Gastroesophageal sphincter (tissue), 3 donors: ENCODE measurements at regions not wholly inside any gene's neighbourhood (a gene's known extent, or its start where the extent isn't known, plus 50 kb on each side); places are given as distances from the start of the nearest gene placed in this dataset.

Experiments
- EP300 ChIP-seq: sonication (generic); formaldehyde crosslinking; IDR thresholded peaks from one replicate; pipeline ENCODE4 v1.6.1; 2017; ENCODE audit warnings: antibody characterized with exemption, mild to moderate bottlenecking
- POLR2A ChIP-seq, 2 donors: fragments of 450-650 bp; IDR thresholded peaks; one replicate each; pipeline ENCODE4 v1.6.1; 2017; ENCODE audit warnings: antibody characterized with exemption in 2 of 2, mild to moderate bottlenecking in 2 of 2, moderate library complexity in 1 of 2
- POLR2AphosphoS5 ChIP-seq: sonication (generic); formaldehyde crosslinking; IDR thresholded peaks from one replicate; pipeline ENCODE4 v1.6.1; 2017; ENCODE audit warnings: antibody characterized with exemption
- TF ChIP-seq, protein P1 (sequence below), 4 experiments: fragments of 200-600 bp in 2 of 4; fragments of 450-650 bp in 2 of 4; sonication (generic) in 1 of 4; IDR thresholded peaks; one replicate each; pipeline ENCODE4 v1.5.1; 2017 to 2019; ENCODE audit warnings: antibody characterized with exemption in 4 of 4, mild to moderate bottlenecking in 2 of 4, moderate library complexity in 2 of 4

DNA sequence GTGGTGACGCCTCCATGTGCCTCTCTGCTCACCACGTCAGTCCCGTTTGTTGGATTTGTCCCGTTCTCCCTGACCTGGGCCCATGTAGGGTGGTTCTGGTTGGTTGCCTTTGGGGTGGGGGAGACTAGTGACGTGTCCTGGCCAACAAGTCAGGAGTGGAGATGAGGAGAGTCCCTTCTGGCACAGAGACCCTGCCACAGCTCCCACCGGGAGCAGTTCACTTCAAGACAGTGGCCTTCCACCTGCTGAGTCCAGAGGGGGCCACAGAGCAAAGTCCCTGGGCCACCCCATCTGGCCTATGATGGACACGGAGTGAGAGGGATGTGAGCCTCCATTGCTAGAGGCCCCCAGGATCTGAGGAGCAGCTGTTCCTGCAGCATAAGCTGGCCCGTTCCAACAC is 405.6 kb downstream of the TCERG1L start:
- TF ChIP-seq POLR2A (IDR thresholded peaks at IDR 0.05) (no peak), EP300 (no peak), POLR2AphosphoS5 (no peak)
- TF ChIP-seq, protein P1, sequence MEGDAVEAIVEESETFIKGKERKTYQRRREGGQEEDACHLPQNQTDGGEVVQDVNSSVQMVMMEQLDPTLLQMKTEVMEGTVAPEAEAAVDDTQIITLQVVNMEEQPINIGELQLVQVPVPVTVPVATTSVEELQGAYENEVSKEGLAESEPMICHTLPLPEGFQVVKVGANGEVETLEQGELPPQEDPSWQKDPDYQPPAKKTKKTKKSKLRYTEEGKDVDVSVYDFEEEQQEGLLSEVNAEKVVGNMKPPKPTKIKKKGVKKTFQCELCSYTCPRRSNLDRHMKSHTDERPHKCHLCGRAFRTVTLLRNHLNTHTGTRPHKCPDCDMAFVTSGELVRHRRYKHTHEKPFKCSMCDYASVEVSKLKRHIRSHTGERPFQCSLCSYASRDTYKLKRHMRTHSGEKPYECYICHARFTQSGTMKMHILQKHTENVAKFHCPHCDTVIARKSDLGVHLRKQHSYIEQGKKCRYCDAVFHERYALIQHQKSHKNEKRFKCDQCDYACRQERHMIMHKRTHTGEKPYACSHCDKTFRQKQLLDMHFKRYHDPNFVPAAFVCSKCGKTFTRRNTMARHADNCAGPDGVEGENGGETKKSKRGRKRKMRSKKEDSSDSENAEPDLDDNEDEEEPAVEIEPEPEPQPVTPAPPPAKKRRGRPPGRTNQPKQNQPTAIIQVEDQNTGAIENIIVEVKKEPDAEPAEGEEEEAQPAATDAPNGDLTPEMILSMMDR (IDR thresholded peaks at IDR 0.05): no peak
